NT2/D1 (cell line): ENCODE measurements at regions not wholly inside any gene's neighbourhood (a gene's known extent, or its start where the extent isn't known, plus 50 kb on each side); places are given as distances from the start of the nearest gene placed in this dataset.

ENCODE experiments used
- DNase-seq: peaks from one replicate; pipeline ENCODE4 v3.0.0-alpha.2; 2011; ENCODE audit warnings: low read depth, low spot score
- H3K27me3 ChIP-seq: 2 replicates; pipeline ENCODE4 v1.6.0; 2011; ENCODE audit warnings: mild to moderate bottlenecking; ENCODE audit not compliant: insufficient read length, insufficient read depth
- H3K36me3 ChIP-seq: 2 replicates; pipeline ENCODE4 v1.6.1; 2011; ENCODE audit warnings: mild to moderate bottlenecking, low read length, mixed read lengths; ENCODE audit not compliant: insufficient read depth, insufficient read length
- H3K4me1 ChIP-seq: 2 replicates; pipeline ENCODE4 v1.5.1; 2011; ENCODE audit not compliant: insufficient read depth, insufficient read length
- H3K4me3 ChIP-seq: 2 replicates; pipeline ENCODE4 v1.5.1; 2011; ENCODE audit warnings: low read depth; ENCODE audit not compliant: insufficient read length
- H3K9ac ChIP-seq: 2 replicates; pipeline ENCODE4 v1.6.0; 2011; ENCODE audit warnings: low read depth; ENCODE audit not compliant: insufficient read length
- H3K9me3 ChIP-seq: 2 replicates; pipeline ENCODE4 v1.5.1; 2011; ENCODE audit warnings: mild to moderate bottlenecking, low read length; ENCODE audit not compliant: insufficient read depth
- SUZ12 ChIP-seq: IDR thresholded peaks from 2 replicates; pipeline ENCODE4 v1.6.1; 2011; ENCODE audit not compliant: insufficient read length, insufficient read depth; ENCODE audit errors: extremely low read depth
- YY1 ChIP-seq: IDR thresholded peaks from 2 replicates; pipeline ENCODE4 v1.6.1; 2011; ENCODE audit not compliant: insufficient read length, insufficient read depth
- ZNF274 ChIP-seq: IDR thresholded peaks from 2 replicates; pipeline ENCODE4 v1.6.1; 2011; ENCODE audit warnings: mild to moderate bottlenecking, low read depth, low read length

DNA sequence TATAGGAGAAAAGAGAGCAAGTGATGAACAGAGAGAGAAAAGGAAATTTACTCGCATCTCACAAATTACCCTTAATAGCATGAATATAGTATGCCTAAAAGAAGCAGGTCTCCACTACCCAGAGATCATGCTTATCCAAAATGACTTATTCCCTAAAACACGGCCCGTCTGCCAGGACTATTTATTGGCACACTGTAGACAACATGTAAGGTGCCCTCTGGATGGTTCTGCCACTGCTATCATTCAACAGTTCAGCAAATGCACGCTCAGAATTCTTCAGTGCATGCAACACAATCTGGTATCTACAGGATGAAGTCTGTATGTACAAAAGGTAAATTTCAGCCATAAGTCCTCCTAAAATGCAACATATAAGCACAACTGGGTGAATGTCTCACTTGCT, 465.8 kb downstream of the SHQ1 start:
- H3K4me3 ChIP-seq, result no peak overlapping the region
- no peak for DNase-seq
- peaks cover 20% of the 10 kb centered on the region for H3K36me3 ChIP-seq
- no peaks in the 10 kb centered on the region for H3K27me3 ChIP-seq
- H3K9me3 ChIP-seq, result no peaks in the 10 kb centered on the region
- no peak overlapping the region for H3K9ac ChIP-seq
- TF ChIP-seq SUZ12 (no peak), ZNF274 (no peak), YY1 (no peak)
- H3K4me1 ChIP-seq, result peaks cover 7% of the 10 kb centered on the region

DNA sequence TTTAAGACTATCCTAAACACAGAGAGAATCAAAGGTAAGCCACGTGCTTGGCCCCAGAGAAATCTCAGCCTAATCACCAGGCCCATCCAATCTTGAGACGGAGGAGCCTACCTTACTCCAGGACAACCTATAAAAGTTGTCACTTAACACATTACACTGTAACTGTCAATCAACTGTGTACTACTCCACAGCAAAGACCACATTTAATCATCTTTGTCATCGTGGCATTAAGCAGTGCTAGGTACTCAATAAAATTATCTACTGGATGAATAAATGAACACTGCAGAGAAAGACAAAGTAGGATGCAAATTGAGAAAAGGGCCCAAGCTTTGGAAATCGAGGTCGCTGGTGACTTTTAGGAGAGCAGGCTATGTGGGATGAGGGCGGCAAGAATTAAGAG, 466.7 kb downstream of the SHQ1 start:
- Histone ChIP-seq H3K36me3 (peaks cover 25% of the 10 kb centered on the region), H3K9me3 (no peaks in the 10 kb centered on the region), H3K4me1 (peaks cover 7% of the 10 kb centered on the region), H3K4me3 (no peak overlapping the region), H3K9ac (no peak overlapping the region), H3K27me3 (no peaks in the 10 kb centered on the region)
- TF ChIP-seq YY1 (no peak), ZNF274 (no peak), SUZ12 (no peak)
- DNase-seq, result no peak

DNA sequence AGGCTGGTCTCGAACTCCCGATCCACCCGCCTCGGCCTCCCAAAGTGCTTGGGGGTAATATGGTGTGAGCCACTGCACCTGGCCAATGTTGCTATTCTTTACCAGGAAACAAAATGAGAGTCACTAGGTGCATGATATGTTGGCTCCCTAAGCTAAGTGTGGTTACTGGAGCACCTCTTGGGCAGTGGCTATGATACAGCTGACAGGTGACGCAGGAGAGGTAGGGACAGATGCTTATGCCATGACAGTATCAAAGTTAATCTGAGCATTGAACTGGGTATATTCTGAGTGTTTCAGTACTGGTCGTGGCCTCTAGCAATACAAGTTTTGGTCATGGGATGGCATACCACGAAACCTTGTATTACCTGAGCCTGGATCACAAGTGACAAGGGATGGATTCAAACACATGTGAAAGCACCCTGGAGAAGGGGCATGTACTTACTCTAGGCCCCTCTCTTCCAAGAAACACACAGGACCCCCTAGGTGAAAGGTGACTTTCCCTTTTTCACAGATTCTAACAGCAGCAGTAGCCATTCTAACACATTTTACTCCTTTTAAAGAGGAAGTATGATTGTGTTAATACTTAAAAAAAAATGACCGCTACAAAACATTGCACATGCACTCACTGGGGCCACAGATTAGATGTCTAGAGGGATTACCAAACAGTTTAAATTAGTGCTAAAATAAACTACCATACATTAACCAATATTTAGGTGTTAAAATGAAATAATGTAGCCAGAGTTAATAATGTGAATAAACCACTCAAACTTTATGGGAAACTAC, 467.3 kb downstream of the SHQ1 start:
- Histone ChIP-seq H3K4me3 (no peak overlapping the region), H3K4me1 (peaks cover 7% of the 10 kb centered on the region), H3K36me3 (peaks cover 30% of the 10 kb centered on the region)

DNA sequence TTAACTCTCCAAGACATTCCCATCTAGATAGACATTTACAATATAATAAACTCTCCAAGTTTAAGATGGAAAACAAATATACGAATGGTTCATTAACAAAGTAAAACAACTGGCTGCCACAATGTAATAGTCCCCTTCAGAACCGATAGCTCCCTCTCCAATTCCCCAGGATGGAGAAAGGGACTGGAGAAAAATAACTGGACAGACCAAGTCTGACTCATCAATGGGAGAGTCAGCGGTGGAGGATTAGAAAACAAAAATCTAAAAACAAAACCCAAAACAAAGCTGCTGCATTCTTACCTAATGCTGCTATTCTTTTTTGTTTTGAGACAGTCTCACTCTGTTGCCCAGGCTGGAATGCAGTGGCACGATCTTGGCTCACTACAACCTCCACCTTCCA, 468.1 kb downstream of the SHQ1 start:
- Histone ChIP-seq H3K27me3 (no peaks in the 10 kb centered on the region), H3K9ac (no peak overlapping the region), H3K4me1 (peaks cover 7% of the 10 kb centered on the region), H3K36me3 (peaks cover 35% of the 10 kb centered on the region), H3K9me3 (no peaks in the 10 kb centered on the region), H3K4me3 (no peak overlapping the region)
- TF ChIP-seq ZNF274, result no peak
- TF ChIP-seq YY1, result no peak
- TF ChIP-seq SUZ12, result no peak
- no peak for DNase-seq

More for the DNA sequence above, 467.3 kb downstream of the SHQ1 start:
- Histone ChIP-seq H3K9ac (no peak overlapping the region), H3K9me3 (no peaks in the 10 kb centered on the region), H3K27me3 (no peaks in the 10 kb centered on the region)
- no peak for TF ChIP-seq ZNF274
- no peak for TF ChIP-seq SUZ12
- TF ChIP-seq YY1, result no peak
- DNase-seq, result no peak

DNA sequence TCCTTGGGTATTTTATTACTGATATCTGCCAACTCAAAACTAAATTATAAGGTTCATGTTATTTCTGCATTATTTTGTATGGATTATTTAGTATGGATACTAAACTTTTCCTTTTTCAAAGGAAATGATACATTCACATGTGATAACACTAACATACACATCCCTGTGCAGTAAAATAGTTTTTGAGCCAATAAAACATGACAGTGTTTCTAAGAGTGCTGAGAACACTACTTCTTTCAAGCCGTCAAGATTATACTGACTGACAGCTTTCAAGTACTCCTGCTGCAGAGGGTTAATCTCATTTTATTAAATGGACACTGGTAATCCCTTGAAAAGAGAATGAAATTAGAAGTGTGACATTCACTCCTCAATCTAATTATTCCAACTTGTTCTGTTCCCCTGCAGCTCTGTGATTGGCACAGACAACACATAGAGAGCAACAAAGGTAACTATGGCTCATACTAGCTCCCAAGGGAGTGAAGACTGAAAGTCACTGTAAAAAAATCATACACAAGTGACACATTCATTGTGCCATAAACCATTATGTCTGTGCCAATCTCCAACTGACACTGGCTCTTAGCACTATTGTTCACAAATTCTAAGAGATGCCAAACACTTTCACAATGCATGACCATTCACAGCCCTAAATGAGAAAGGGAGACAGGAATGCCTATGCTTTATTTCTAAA, 468.6 kb downstream of the SHQ1 start:
- Histone ChIP-seq H3K4me1 (peaks cover 7% of the 10 kb centered on the region), H3K36me3 (peaks cover 35% of the 10 kb centered on the region), H3K4me3 (no peak overlapping the region), H3K27me3 (no peaks in the 10 kb centered on the region), H3K9ac (no peak overlapping the region), H3K9me3 (no peaks in the 10 kb centered on the region)
- DNase-seq, result no peak
- TF ChIP-seq SUZ12 (no peak), ZNF274 (no peak), YY1 (no peak)

DNA sequence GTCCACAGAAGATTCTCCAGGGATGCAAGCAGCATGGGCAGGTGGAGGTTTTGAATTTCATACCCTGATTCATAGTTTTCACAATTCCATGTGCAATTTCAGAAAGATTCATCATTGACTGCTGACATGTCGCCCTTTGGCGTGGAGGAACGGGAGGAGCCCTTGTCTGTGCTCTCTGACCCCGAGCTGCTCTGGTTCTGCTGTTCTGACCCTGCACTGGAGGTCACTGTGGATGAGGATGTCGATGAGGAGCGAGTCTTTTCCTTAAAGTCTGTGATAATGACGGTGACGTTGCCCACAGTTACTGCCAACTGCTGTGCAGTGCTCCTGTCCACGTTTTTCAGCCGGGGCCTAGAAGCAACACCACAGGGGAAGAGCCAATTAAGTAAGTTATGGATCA, 470.0 kb downstream of the SHQ1 start:
- H3K4me3 ChIP-seq, result no peak overlapping the region
- peaks cover 7% of the 10 kb centered on the region for H3K4me1 ChIP-seq
- peaks cover 35% of the 10 kb centered on the region for H3K36me3 ChIP-seq
- no peak overlapping the region for H3K9ac ChIP-seq
- DNase-seq, result no peak
- H3K27me3 ChIP-seq, result no peaks in the 10 kb centered on the region
- H3K9me3 ChIP-seq, result no peaks in the 10 kb centered on the region
- TF ChIP-seq ZNF274 (no peak), SUZ12 (no peak), YY1 (no peak)

DNA sequence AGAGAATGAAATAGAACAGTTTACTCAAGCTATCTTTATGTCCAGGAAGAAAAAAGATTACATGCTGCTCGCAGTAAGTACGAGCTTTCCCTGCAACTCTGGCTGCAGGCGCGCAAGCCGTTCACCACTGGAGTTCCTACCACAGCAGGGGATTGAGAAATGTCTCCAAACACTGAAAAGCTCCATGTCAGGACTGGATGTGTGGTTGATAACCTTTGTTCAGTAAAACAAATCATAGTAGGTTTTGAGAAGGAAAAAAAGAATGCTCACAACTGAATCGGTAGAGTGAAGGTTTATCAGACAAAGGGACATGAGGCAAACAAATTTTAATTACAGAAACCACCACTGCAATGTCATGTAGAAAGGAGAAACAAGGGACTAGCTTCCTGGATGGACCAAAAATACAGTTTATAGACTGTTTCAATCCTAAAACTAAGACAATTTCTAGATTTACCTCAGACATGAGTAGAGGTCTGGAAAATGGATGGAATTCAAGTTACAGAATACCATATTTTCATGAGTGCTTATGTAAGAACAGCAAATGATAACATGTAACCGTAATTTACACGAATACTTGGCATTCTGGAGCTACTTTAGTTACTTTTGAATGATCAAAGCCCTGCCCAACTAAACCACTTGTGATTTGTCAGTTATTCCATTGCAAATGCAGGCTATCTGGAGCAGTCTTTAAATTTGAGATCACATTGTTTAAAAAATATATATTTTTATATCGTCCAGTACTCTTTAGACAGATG, 471.1 kb downstream of the SHQ1 start:
- no peak for DNase-seq
- no peak overlapping the region for H3K9ac ChIP-seq
- H3K4me1 ChIP-seq, result peaks cover 3% of the 10 kb centered on the region
- H3K27me3 ChIP-seq, result no peaks in the 10 kb centered on the region
- TF ChIP-seq SUZ12 (no peak), YY1 (no peak), ZNF274 (no peak)
- H3K36me3 ChIP-seq, result peaks cover 35% of the 10 kb centered on the region
- H3K9me3 ChIP-seq, result no peaks in the 10 kb centered on the region
- no peak overlapping the region for H3K4me3 ChIP-seq
